Keratinocyte (primary cell): ENCODE measurements at regions not wholly inside any gene's neighbourhood (a gene's known extent, or its start where the extent isn't known, plus 50 kb on each side); places are given as distances from the start of the nearest gene placed in this dataset.

Experiments used
- DNase-seq: peaks from one replicate; pipeline ENCODE4 v3.0.0-alpha.2; 2011; ENCODE audit warnings: low read depth, missing footprints, low spot score
- FAIRE-seq: peaks from 2 replicates; lab custom pipeline; 2011; peaks lifted over from hg19 to GRCh38; lab: Jason Lieb, UNC
- H2AFZ ChIP-seq: 2 replicates; pipeline ENCODE4 v1.6.0; 2012; ENCODE audit warnings: low read length, control low read depth, inconsistent platforms; ENCODE audit not compliant: control insufficient read depth
- H3K27ac ChIP-seq: 2 replicates; pipeline ENCODE4 v1.5.1; 2011; ENCODE audit warnings: low read length; ENCODE audit not compliant: control insufficient read depth, insufficient read depth
- H3K27me3 ChIP-seq: 3 replicates; pipeline ENCODE4 v1.6.0; 2011; ENCODE audit warnings: low read length; ENCODE audit not compliant: control insufficient read depth, insufficient read depth; ENCODE audit errors: extremely low read depth
- H3K36me3 ChIP-seq, 2 experiments: 2 replicates in 1 of 2; 3 replicates in 1 of 2; pipeline ENCODE4 v1.5.1; 2011; ENCODE audit warnings: low read length in 2 of 2, mild to moderate bottlenecking in 1 of 2; ENCODE audit not compliant: control insufficient read depth in 2 of 2, insufficient read depth in 2 of 2; ENCODE audit errors: extremely low read depth in 1 of 2
- H3K4me1 ChIP-seq: 3 replicates; pipeline ENCODE4 v1.5.1; 2011; ENCODE audit warnings: low read length; ENCODE audit not compliant: control insufficient read depth, insufficient read depth; ENCODE audit errors: extremely low read depth
- H3K4me2 ChIP-seq: 3 replicates; pipeline ENCODE4 v1.6.0; 2011; ENCODE audit warnings: low read depth, low read length; ENCODE audit not compliant: control insufficient read depth, insufficient read depth; ENCODE audit errors: extremely low read depth
- H3K4me3 ChIP-seq, 3 experiments: fragments of 200-600 bp in 1 of 3; sonication (generic) in 1 of 3; 2 replicates in 2 of 3; 3 replicates in 1 of 3; pipeline ENCODE4 v1.5.1; 2011 to 2016; ENCODE audit warnings: low read length in 3 of 3, mild to moderate bottlenecking in 3 of 3, control low read depth in 2 of 3, inconsistent platforms in 1 of 3, low read depth in 1 of 3, mixed read lengths in 1 of 3, mixed run types in 1 of 3, moderate library complexity in 1 of 3; ENCODE audit not compliant: control insufficient read depth in 2 of 3, insufficient read depth in 2 of 3; ENCODE audit errors: extremely low read depth in 1 of 3
- H3K79me2 ChIP-seq: 2 replicates; pipeline ENCODE4 v1.6.0; 2012; ENCODE audit warnings: low read length; ENCODE audit not compliant: control insufficient read depth, insufficient read depth
- H3K9ac ChIP-seq: 3 replicates; pipeline ENCODE4 v1.6.0; 2011; ENCODE audit warnings: low read length; ENCODE audit not compliant: control insufficient read depth, insufficient read depth; ENCODE audit errors: extremely low read depth
- H3K9me1 ChIP-seq: 3 replicates; pipeline ENCODE4 v1.6.0; 2011; ENCODE audit warnings: low read length; ENCODE audit not compliant: control insufficient read depth, insufficient read depth; ENCODE audit errors: extremely low read depth
- H3K9me3 ChIP-seq: 2 replicates; pipeline ENCODE4 v1.5.1; 2012; ENCODE audit warnings: low read depth, low read length; ENCODE audit not compliant: control insufficient read depth
- H4K20me1 ChIP-seq: 3 replicates; pipeline ENCODE4 v1.6.0; 2011; ENCODE audit warnings: low read length; ENCODE audit not compliant: control insufficient read depth, insufficient read depth; ENCODE audit errors: extremely low read depth
- EZH2 ChIP-seq: IDR thresholded peaks from one replicate; pipeline ENCODE4 v1.6.1; 2012; ENCODE audit warnings: inconsistent platforms, mild to moderate bottlenecking, low read length, moderate library complexity
- dilution Hi-C: fragments of 300-500 bp; cut with MboI; formaldehyde crosslinking; loops from one replicate; pipeline ENCODE4 v1.7.0; 2020; ENCODE audit warnings: low sequenced_read_pairs; ENCODE audit not compliant: extremely low pct_ligation_motif_present
- TF ChIP-seq, protein P1 (sequence below), 3 experiments: IDR thresholded peaks in 1 of 3; conservative IDR thresholded peaks in 1 of 3; optimal IDR thresholded peaks in 1 of 3; 2 replicates in 2 of 3; 3 replicates in 1 of 3; pipeline versions ENCODE3 to v1.5.1; 2011; ENCODE audit warnings: low read length in 3 of 3, mild to moderate bottlenecking in 3 of 3, moderate library complexity in 2 of 3, control low read depth in 1 of 3, inconsistent platforms in 1 of 3; ENCODE audit not compliant: insufficient read depth in 2 of 3; ENCODE audit errors: extremely low read depth in 1 of 3

DNA sequence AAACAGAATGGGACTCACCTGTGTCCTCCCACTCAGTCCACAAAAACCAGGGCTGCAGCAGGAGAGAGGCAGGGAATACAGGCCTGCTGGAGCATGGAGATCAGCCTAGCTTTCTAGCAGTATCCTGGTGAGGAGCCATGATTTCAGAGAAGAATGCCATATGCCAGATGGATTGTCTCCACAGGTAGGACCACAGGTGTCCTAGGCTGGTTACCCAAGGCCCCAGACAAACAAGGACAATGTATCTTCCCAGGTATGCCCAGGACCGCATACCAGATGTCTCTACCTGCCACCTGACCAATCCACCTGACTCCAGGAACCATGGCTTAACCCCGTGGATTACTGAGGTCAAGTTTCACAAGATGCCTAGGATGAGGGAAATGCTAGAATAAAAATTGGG, 295.4 kb upstream of the NPSR1 start:
- TF ChIP-seq, protein P1, sequence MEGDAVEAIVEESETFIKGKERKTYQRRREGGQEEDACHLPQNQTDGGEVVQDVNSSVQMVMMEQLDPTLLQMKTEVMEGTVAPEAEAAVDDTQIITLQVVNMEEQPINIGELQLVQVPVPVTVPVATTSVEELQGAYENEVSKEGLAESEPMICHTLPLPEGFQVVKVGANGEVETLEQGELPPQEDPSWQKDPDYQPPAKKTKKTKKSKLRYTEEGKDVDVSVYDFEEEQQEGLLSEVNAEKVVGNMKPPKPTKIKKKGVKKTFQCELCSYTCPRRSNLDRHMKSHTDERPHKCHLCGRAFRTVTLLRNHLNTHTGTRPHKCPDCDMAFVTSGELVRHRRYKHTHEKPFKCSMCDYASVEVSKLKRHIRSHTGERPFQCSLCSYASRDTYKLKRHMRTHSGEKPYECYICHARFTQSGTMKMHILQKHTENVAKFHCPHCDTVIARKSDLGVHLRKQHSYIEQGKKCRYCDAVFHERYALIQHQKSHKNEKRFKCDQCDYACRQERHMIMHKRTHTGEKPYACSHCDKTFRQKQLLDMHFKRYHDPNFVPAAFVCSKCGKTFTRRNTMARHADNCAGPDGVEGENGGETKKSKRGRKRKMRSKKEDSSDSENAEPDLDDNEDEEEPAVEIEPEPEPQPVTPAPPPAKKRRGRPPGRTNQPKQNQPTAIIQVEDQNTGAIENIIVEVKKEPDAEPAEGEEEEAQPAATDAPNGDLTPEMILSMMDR (optimal IDR thresholded peaks at IDR 0.05 in 1 of 3, IDR thresholded peaks at IDR 0.05 in 1 of 3, conservative IDR thresholded peaks at IDR 0.05 in 1 of 3; ENCODE audit: extremely low read depth in 1 of 3, insufficient read depth in 2 of 3, low read length in 3 of 3), result no peak
- no peak for TF ChIP-seq EZH2
- dilution Hi-C loops, result no loop called here
- H3K27me3 ChIP-seq, result no peaks in the 10 kb centered on the region
- no peak for DNase-seq
- no peak for FAIRE-seq
- H3K9me3 ChIP-seq, result no peaks in the 10 kb centered on the region
- H3K79me2 ChIP-seq, result no peaks in the 10 kb centered on the region
- H3K9ac ChIP-seq, result no peak overlapping the region
- no peaks in the 10 kb centered on the region for H3K36me3 ChIP-seq
- no peaks in the 10 kb centered on the region for H4K20me1 ChIP-seq
- no peak overlapping the region for H3K27ac ChIP-seq
- peaks cover 17% of the 10 kb centered on the region for H3K4me1 ChIP-seq
- H3K9me1 ChIP-seq, result no peaks in the 10 kb centered on the region
- H3K4me3 ChIP-seq, result no peak overlapping the region
- H2AFZ ChIP-seq, result no peak overlapping the region
- H3K4me2 ChIP-seq, result no peak overlapping the region

GRCh38 chr7:34364130-34364529, 293.9 kb upstream of the NPSR1 start:
- dilution Hi-C loops, result no loop called here
- no peaks in the 10 kb centered on the region for H3K27me3 ChIP-seq
- no peaks in the 10 kb centered on the region for H3K9me1 ChIP-seq
- H3K4me3 ChIP-seq, result no peak overlapping the region
- H3K79me2 ChIP-seq, result no peaks in the 10 kb centered on the region
- DNase-seq (no peak), FAIRE-seq (peak; percentile 53)
- no peaks in the 10 kb centered on the region for H4K20me1 ChIP-seq
- peak overlapping the region; percentile 52 for H3K27ac ChIP-seq
- TF ChIP-seq, protein P1 (optimal IDR thresholded peaks at IDR 0.05 in 1 of 3, IDR thresholded peaks at IDR 0.05 in 1 of 3, conservative IDR thresholded peaks at IDR 0.05 in 1 of 3; ENCODE audit: extremely low read depth in 1 of 3, insufficient read depth in 2 of 3, low read length in 3 of 3), result no peak
- TF ChIP-seq EZH2, result no peak
- no peaks in the 10 kb centered on the region for H3K36me3 ChIP-seq
- no peak overlapping the region for H3K9ac ChIP-seq
- H3K9me3 ChIP-seq, result no peaks in the 10 kb centered on the region
- no peak overlapping the region for H2AFZ ChIP-seq
- no peak overlapping the region for H3K4me2 ChIP-seq
- peaks cover 15% of the 10 kb centered on the region for H3K4me1 ChIP-seq
